Epidermal melanocyte (primary cell): ENCODE measurements at regions not wholly inside any gene's neighbourhood (a gene's known extent, or its start where the extent isn't known, plus 50 kb on each side); places are given as distances from the start of the nearest gene placed in this dataset.

Experiments used
- DNase-seq: peaks from one replicate; pipeline ENCODE4 v3.0.0; 2011; ENCODE audit warnings: low spot score; ENCODE audit not compliant: insufficient read length

DNA sequence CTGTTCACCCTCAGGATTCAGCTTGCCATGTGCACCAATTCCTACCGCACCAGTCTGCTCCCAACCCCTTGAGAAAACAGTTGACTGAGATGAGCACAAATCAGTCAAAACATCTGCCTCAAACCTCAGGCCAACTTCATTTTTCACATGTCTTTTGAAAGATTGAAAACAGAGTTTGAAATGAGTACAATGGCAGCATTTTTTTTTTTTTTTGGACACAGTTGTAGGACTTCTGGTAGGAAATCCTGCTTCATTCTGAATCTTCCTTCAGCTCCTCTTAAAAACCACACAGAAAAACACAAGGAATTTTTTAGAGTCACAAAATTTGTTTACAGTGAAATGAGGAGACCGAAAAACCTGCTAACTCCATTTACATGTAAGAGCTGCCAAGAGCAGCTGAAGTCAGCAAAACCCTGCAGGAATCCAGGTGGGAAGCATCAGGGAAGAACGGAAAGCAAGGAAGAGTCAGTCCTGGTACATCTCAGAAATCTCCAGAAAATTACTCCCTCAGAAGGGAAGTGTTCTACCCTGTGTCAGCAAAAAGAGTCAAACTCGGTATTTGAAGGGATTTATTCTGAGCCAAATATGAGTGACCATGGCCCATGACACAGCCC is 100.3 kb upstream of the TMTC1 start:
- no peak for DNase-seq

DNA sequence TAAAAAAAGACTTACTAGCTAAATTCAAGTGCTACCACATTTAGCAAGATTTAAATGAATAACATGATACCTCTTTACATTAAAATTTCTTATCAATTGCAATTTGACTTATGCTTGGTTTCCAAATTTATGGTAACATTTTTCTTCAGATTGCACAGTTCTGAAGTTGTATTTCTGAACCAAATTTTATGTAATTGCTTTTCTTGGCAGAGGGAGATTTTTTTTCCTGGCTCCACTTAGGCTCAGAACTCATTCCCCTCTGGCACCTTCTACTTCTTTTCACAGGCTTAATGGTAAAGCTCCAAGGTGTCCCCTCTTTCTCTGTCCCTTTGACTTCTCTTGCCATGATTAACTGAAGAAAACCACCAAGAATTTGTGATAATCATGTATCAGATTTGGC is 99.8 kb upstream of the TMTC1 start:
- DNase-seq: no peak

DNA sequence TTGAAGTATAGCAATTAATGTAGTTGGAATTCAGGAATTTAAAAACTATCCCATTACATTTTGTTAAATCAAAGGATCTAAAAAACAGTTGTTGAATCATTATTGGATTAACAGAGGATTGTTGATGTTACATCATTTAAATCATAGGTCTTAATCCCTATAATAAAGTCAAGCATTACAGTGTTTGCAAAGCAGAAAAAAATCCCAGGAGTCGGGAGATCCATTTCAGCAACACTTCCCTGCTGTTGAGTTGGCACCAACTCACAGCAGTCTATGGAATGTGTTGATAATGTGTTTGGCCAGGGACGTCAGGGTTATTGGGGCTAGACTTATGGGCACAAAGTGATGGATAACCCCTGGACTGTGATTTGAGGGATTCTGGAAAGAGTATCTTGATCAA is 99.1 kb upstream of the TMTC1 start:
- no peak for DNase-seq

DNA sequence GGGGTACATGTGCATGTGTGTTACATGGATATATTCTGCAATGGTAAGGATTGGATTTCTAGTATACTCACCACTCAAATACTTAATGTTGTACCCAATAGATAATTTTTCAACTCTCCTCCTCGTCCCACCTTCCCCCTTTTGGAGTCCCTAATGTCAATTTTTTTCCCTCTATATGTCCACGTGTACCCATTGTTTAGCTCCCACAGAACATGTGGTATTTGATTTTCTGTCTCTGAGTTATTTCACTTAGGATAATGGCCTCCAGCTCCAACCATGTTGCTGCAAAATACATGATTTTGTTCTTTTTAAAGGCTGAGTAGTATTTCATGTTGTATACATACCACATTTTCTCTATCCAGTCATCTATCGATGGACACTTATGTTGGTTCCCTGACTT is 97.2 kb upstream of the TMTC1 start:
- DNase-seq: no peak

DNA sequence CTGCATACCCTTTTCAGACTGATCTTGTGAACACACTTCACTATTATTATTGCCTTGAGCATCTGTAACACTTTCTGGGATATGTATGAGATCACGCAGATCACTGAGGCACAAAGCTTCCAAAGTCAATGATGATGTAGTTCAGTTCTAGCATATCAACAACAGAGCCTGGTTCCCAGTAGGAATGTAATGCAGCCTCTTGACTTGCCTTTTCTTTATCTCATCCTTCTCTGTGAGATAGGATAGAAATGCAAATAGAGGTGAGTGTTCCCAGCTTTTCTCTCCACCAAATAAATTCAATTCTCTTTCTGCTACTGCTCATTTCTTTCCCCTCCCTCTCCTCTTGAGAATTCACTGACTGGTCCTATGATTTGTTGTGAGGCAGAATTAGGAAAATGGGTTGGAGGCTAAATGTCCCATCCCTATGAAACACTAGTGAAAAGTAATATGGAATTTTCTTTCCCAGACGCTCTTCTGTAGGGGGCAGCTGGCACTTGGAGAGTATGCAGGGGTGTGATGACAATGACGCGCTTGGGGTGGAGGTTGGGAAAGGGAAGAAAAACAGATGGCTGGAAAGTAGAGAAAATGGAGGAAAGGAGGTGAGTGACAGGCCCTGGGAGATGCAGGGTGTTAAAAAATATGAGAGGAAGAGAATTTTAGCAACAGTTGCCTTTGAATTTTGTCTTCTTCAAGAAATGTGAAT is 96.0 kb upstream of the TMTC1 start:
- DNase-seq: no peak

DNA sequence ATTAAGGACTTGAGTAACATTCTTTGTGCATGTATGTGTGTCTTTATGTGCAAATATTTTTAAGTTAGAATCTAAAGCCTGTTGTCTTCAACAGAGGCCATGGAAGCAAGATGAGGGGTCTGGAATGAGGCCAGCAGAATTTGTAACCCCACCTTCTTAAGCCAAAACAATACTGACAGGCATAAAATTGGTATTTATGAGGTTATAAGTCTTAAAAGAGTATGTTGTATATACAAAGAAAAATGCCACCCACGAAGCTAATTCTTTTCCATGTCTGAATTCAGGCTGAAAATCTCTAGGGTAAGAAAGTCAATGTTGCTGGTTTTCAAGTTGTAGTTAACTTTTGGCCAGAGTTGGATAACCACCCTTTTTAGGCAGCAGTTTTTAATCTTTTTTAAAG is 86.2 kb upstream of the TMTC1 start:
- DNase-seq: no peak

DNA sequence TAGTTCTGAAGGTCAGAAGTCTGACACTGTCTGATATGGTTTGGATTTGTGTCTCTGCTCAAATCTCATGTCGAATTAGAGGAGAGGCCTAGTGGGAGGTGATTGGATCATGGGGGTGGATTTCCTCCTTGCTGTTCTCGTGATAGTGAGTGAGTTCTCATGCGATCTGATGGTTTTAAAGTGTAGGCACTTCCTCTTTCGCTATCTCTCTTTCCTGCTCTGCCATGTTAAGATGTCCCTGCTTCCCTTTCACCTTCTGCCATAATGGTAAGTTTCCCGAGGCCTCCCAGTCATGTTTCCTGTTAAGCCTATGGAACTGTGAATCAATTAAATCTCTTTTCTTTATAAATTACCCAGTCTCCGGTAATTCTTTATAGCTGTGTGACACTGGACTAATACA is 84.1 kb upstream of the TMTC1 start:
- DNase-seq: no peak

DNA sequence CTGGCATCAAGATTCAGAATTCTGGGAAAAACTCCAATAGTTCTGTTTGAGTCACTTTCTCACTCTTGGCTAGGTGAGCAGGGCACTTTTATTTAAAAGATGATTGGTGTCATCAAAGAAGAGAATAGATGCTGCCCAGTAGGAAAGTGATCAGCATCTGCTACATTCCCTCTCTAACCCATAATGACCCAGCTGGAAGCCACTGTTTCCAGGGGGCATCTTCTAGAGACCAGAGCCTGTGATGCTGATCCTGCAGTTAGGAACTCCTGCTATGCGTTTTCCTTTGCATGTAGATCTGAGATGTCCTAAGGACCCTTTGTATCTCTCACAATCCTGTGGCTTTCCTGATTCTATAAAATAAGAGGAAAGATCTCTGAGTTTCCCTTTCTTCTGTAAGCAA is 79.9 kb upstream of the TMTC1 start:
- no peak for DNase-seq

DNA sequence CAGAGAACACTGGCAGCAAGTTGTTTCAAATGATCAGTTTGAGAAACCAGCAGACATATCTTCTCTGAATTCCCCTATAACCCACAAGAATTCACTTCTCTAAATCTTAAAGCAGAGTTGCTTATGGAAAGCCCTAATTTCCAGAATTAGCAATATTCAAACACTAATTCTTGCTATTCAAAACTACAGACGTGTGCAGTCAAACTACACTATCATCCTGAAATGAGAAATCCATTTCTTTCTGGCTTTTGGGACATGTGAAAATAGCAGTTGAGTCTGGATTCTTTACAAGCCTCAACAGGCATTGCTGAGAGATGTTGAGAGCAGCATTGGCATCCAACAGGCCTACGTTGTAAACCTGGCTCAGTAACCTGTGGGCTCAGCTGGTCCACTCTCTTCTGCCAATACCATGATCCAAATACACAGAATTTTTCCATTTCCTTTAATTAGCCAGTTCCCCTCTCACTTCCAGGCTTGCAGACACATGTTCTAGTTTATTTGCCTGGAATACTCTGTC is 74.6 kb upstream of the TMTC1 start:
- no peak for DNase-seq

DNA sequence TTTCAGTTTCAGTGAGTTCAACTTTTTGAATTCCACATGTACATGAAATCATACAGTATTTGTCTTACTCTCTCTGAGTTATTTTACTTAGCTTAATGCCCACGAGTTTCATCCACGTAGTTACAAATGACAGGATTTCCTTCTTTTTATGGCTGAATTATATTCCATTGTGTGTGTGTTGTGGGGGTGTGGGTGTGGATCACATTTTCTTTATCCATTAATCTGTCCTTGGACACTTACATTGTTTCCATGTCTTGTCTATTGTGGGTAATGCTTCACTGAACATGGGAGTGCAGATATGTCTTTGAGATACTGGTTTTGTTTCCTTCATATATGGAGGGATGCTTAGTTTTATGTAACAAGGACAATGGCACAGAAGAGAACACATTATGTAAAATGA is 63.5 kb upstream of the TMTC1 start:
- no peak for DNase-seq

DNA sequence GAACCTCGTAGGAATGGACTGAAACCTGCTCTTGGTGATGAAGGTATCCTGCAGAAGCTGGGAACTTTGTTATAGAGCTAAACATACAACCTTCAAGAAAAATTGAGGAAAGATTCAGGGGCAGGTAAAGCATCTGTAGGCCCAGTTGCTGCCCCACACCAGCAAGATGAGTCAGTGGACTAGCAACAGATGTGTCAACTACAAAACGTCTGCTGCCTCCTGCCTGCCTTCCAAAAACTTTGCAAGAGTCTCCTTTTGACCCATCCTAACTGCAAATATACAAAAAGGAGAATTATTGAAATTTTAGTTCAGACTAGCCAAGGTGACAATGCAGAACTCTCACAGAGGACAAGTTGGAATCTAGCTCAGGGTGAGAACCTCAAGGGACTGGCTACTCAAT is 60.9 kb upstream of the TMTC1 start:
- no peak for DNase-seq

DNA sequence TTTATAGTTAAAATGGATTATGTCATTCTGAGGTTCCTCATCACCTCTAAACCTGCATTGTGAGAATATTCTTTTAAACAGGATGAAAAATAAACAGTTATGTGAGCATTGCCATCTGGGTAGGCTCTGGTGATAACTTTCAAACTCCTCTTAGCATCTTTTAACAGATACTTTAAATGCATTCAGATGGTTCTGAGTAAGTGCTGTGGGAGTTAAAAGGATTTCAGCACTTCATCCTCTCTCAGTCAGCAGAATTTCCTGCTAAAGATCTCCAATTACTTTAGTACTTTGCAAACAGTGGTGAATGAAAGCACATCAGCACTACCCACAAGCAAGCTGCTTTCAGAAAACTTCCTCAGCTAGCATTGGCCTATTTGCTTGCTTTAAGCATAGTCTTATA is 59.3 kb upstream of the TMTC1 start:
- DNase-seq: no peak

DNA sequence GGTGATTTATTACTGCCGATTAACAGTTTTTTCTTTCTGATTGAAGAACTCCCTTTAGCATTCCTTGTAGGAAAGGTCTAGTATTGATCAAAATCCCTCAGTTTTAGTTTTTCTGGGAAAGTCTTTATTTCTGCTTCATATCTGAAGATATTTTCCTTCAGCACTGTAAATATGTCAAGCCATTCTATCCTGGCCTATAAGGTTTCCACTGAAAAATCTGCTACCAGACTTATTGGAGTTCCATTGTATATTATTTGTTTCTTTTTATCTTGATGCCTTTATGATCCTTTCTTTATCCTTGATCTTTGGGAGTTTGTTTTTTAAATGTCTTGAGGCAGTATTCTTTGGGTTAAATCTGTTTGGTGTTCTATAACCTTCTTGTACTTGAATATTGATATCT is 55.0 kb upstream of the TMTC1 start:
- no peak for DNase-seq
